ENCODE measurements at regions not wholly inside any gene's neighbourhood (a gene's known extent, or its start where the extent isn't known, plus 50 kb on each side); places are given as distances from the start of the nearest gene placed in this dataset.

DNA sequence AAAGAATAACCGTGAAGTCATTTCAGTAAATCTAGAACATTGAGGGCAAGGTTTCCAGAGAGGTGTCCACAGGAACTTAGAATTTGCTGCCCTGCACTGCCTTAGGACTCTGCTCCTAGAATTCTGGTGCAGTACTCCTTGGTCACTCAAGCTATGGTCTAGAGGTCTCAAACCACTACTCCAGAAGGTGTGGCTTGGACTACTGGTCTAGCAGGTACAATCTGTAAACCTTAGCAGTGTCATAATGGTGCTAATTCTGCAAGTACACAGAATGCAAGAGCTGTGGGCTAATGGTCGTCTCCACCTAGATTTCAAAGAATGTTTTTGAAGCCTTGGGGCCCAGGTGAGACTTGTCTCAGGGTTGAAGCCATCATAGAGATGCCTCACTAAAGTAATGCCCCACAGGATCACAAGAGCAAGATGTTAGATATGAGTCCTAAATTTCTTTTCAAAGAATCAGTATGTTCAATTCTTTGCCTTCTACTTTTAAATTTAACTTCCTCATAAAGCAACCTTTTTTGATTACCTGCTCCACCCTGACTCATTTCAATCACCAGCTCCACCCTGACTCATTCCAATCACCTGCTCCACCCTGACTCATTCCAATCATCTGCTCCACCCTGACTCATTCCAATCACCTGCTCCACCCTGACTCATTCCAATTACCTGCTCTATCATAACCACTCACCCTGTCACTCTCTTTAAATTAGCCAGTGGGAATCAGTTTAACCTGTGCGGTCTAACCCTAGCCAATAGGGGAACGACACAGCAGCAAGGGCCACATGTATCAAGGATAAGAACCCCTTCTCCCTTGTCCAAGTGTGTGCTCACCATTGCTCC is 1111.8 kb upstream of the ACO1 start:
- no peak for TF ChIP-seq GFI1B (tag by site-specific recombination; IDR thresholded peaks at IDR 0.05)
- TF ChIP-seq, protein P1, sequence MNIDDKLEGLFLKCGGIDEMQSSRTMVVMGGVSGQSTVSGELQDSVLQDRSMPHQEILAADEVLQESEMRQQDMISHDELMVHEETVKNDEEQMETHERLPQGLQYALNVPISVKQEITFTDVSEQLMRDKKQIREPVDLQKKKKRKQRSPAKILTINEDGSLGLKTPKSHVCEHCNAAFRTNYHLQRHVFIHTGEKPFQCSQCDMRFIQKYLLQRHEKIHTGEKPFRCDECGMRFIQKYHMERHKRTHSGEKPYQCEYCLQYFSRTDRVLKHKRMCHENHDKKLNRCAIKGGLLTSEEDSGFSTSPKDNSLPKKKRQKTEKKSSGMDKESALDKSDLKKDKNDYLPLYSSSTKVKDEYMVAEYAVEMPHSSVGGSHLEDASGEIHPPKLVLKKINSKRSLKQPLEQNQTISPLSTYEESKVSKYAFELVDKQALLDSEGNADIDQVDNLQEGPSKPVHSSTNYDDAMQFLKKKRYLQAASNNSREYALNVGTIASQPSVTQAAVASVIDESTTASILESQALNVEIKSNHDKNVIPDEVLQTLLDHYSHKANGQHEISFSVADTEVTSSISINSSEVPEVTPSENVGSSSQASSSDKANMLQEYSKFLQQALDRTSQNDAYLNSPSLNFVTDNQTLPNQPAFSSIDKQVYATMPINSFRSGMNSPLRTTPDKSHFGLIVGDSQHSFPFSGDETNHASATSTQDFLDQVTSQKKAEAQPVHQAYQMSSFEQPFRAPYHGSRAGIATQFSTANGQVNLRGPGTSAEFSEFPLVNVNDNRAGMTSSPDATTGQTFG (tag by site-specific recombination; IDR thresholded peaks at IDR 0.05; ENCODE audit: borderline replicate concordance): no peak
- TF ChIP-seq ZNF830 (tag by site-specific recombination; IDR thresholded peaks at IDR 0.05; ENCODE audit: low read depth): no peak
- Histone ChIP-seq H3K36me3 (ENCODE audit: control insufficient read depth in 2 of 2, insufficient read depth in 1 of 2, low read length in 2 of 2) (no peaks in the 10 kb centered on the region), H3K27ac (ENCODE audit: extremely low read depth, low read depth, low read length) (no peak overlapping the region), H3K9me3 (ENCODE audit: control insufficient read depth, insufficient read depth, low read depth, low read length) (no peaks in the 10 kb centered on the region), H3K4me3 (ENCODE audit: low read depth, low read length) (no peak overlapping the region), H3K4me1 (ENCODE audit: control insufficient read depth, insufficient read depth, low read length) (no peaks in the 10 kb centered on the region)
- ChIA-PET POLR2A (no interaction called here), CTCF (no interaction called here)

DNA sequence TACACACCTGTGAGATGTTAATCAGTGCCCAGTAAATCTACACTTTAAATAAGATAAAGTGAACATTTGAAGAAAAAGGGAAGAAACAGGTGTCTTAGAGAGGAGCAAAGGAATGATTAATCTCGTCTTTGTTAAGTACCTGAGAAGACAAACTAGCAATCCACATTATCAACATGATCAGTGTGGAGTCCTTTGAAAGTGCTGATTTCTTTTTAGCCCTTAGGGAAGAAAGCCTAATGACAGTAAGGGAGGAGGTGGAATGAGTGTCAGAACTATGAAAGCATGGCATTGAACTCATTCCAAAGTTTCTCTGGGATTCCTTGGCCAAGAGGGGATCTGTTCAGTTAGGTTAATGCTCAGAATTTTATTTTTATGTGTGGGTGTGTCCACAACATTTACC is 1109.0 kb upstream of the ACO1 start:
- no peaks in the 10 kb centered on the region for H3K9me3 ChIP-seq (ENCODE audit: control insufficient read depth, insufficient read depth, low read depth, low read length)
- no peaks in the 10 kb centered on the region for H3K36me3 ChIP-seq (ENCODE audit: control insufficient read depth in 2 of 2, insufficient read depth in 1 of 2, low read length in 2 of 2)
- CTCF ChIA-PET: no interaction called here
- no peak overlapping the region for H3K4me3 ChIP-seq (ENCODE audit: low read depth, low read length)
- no peak overlapping the region for H3K27ac ChIP-seq (ENCODE audit: extremely low read depth, low read depth, low read length)
- no peak for TF ChIP-seq ZNF585B (tag by site-specific recombination; IDR thresholded peaks at IDR 0.05)
- no peak for TF ChIP-seq ZNF510 (tag by site-specific recombination; IDR thresholded peaks at IDR 0.05; ENCODE audit: insufficient replicate concordance)
- TF ChIP-seq ZNF239 (tag by site-specific recombination; IDR thresholded peaks at IDR 0.05): no peak
- TF ChIP-seq, protein P2, sequence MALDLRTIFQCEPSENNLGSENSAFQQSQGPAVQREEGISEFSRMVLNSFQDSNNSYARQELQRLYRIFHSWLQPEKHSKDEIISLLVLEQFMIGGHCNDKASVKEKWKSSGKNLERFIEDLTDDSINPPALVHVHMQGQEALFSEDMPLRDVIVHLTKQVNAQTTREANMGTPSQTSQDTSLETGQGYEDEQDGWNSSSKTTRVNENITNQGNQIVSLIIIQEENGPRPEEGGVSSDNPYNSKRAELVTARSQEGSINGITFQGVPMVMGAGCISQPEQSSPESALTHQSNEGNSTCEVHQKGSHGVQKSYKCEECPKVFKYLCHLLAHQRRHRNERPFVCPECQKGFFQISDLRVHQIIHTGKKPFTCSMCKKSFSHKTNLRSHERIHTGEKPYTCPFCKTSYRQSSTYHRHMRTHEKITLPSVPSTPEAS (tag by site-specific recombination; IDR thresholded peaks at IDR 0.05): no peak
- TF ChIP-seq ZNF302 (tag by site-specific recombination; IDR thresholded peaks at IDR 0.05; ENCODE audit: low read depth): no peak
- TF ChIP-seq ZNF521 (tag by site-specific recombination; IDR thresholded peaks at IDR 0.05): no peak
- TF ChIP-seq ZNF350 (tag by site-specific recombination; IDR thresholded peaks at IDR 0.05): no peak
- TF ChIP-seq ZFP3 (tag by site-specific recombination; IDR thresholded peaks at IDR 0.05; ENCODE audit: low read depth): no peak
- TF ChIP-seq, protein P3, sequence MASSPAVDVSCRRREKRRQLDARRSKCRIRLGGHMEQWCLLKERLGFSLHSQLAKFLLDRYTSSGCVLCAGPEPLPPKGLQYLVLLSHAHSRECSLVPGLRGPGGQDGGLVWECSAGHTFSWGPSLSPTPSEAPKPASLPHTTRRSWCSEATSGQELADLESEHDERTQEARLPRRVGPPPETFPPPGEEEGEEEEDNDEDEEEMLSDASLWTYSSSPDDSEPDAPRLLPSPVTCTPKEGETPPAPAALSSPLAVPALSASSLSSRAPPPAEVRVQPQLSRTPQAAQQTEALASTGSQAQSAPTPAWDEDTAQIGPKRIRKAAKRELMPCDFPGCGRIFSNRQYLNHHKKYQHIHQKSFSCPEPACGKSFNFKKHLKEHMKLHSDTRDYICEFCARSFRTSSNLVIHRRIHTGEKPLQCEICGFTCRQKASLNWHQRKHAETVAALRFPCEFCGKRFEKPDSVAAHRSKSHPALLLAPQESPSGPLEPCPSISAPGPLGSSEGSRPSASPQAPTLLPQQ (tag by site-specific recombination; IDR thresholded peaks at IDR 0.05): no peak
- TF ChIP-seq, protein P4, sequence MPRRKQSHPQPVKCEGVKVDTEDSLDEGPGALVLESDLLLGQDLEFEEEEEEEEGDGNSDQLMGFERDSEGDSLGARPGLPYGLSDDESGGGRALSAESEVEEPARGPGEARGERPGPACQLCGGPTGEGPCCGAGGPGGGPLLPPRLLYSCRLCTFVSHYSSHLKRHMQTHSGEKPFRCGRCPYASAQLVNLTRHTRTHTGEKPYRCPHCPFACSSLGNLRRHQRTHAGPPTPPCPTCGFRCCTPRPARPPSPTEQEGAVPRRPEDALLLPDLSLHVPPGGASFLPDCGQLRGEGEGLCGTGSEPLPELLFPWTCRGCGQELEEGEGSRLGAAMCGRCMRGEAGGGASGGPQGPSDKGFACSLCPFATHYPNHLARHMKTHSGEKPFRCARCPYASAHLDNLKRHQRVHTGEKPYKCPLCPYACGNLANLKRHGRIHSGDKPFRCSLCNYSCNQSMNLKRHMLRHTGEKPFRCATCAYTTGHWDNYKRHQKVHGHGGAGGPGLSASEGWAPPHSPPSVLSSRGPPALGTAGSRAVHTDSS (tag by site-specific recombination; IDR thresholded peaks at IDR 0.05): no peak
- no peak for TF ChIP-seq TRIM28 (IDR thresholded peaks at IDR 0.05; ENCODE audit: borderline replicate concordance, low read length)
- H3K4me1 ChIP-seq (ENCODE audit: control insufficient read depth, insufficient read depth, low read length): no peaks in the 10 kb centered on the region
- POLR2A ChIA-PET: no interaction called here

DNA sequence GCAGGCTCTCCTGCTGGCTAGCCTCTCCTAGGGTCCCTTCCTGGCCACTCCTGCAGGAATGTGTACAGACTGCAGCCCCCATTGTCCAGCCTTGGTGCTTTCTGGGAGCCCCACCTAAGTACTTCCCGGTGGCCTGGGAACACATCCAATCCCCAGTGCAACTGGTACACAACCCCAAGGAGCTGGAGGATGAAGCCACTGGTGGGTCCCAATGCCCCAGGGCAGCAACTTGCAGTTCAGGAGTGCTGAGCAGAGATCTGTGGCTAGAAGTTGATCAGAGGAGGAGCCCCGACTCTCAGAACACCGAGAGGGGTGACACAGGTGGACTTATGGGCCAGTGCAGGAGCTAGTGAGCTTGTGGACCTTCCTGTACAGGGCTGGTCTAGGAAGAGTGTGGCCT is 1093.7 kb upstream of the ACO1 start:
- Histone ChIP-seq H3K4me1 (ENCODE audit: control insufficient read depth, insufficient read depth, low read length) (no peaks in the 10 kb centered on the region), H3K4me3 (ENCODE audit: low read depth, low read length) (no peak overlapping the region), H3K27ac (ENCODE audit: extremely low read depth, low read depth, low read length) (no peak overlapping the region), H3K36me3 (ENCODE audit: control insufficient read depth in 2 of 2, insufficient read depth in 1 of 2, low read length in 2 of 2) (no peaks in the 10 kb centered on the region), H3K9me3 (ENCODE audit: control insufficient read depth, insufficient read depth, low read depth, low read length) (no peaks in the 10 kb centered on the region)
- TF ChIP-seq ZNF19 (tag by site-specific recombination; IDR thresholded peaks at IDR 0.05; ENCODE audit: low read depth) (no peak), ZSCAN30 (tag by site-specific recombination; IDR thresholded peaks at IDR 0.05) (no peak)
- POLR2A ChIA-PET: no interaction called here
- CTCF ChIA-PET: interaction anchor here (0.8 kb wide), 1 partner anchor 179 kb away, joined by 3 read pairs; no protein-coding TSS in a partner anchor

Data from HEK293 (cell line).